GM23338 (cell line): ENCODE measurements at regions not wholly inside any gene's neighbourhood (a gene's known extent, or its start where the extent isn't known, plus 50 kb on each side); places are given as distances from the start of the nearest gene placed in this dataset.
"Not testable (repeated sequence)": the region's sequence is repeated elsewhere in the genome, so short reads cannot be mapped to it uniquely, and the experiment has no call there.

Experiments used
- ATAC-seq: fragments of 200-7000 bp; cut with Tn5 transposase; 3 replicates; pipeline ENCODE4 v1.9.1; 2020
- DNase-seq: peaks from one replicate; pipeline ENCODE4 v3.0.0-alpha.2; 2015; ENCODE audit warnings: low spot score
- H2AFZ ChIP-seq: fragments of 200-600 bp; sonication (generic); 2 replicates; pipeline ENCODE4 v1.8.0; 2016; ENCODE audit warnings: antibody characterized with exemption, mild to moderate bottlenecking, moderate library complexity
- H3F3A ChIP-seq: fragments of 200-600 bp; sonication (generic); replicated peaks from 2 replicates; pipeline ENCODE4 v1.8.0; 2017; ENCODE audit warnings: antibody characterized with exemption, mixed run types, low read depth
- H3K27ac ChIP-seq: fragments of 200-600 bp; sonication (generic); 2 replicates; pipeline ENCODE4 v1.6.1; 2016; ENCODE audit warnings: low read depth
- H3K27me3 ChIP-seq: fragments of 200-600 bp; sonication (generic); 2 replicates; pipeline ENCODE4 v1.8.0; 2016; ENCODE audit warnings: mild to moderate bottlenecking, mixed run types, moderate library complexity; ENCODE audit not compliant: insufficient read depth
- H3K36me3 ChIP-seq: fragments of 200-600 bp; sonication (generic); 2 replicates; pipeline ENCODE4 v1.8.0; 2016; ENCODE audit warnings: mild to moderate bottlenecking; ENCODE audit not compliant: insufficient read depth
- H3K4me1 ChIP-seq: fragments of 200-600 bp; sonication (generic); 2 replicates; pipeline ENCODE4 v1.8.0; 2016; ENCODE audit warnings: mild to moderate bottlenecking, moderate library complexity; ENCODE audit not compliant: insufficient read depth
- H3K4me2 ChIP-seq: fragments of 200-600 bp; sonication (generic); 2 replicates; pipeline ENCODE4 v1.7.1; 2017; ENCODE audit warnings: mixed run types
- H3K4me3 ChIP-seq: fragments of 200-600 bp; sonication (generic); 2 replicates; pipeline ENCODE4 v1.6.1; 2016; ENCODE audit warnings: mixed run types
- H3K79me2 ChIP-seq: fragments of 200-600 bp; sonication (generic); replicated peaks from 2 replicates; pipeline ENCODE4 v1.8.0; 2017; ENCODE audit warnings: mild to moderate bottlenecking; ENCODE audit not compliant: insufficient read depth
- H3K9me2 ChIP-seq: fragments of 200-600 bp; sonication (generic); 2 replicates; pipeline ENCODE4 v1.8.0; 2017; ENCODE audit not compliant: insufficient read depth
- H4K20me1 ChIP-seq: fragments of 200-600 bp; sonication (generic); replicated peaks from 2 replicates; pipeline ENCODE4 v1.8.0; 2017; ENCODE audit warnings: mild to moderate bottlenecking; ENCODE audit not compliant: insufficient read depth
- H3K27ac Mint-ChIP-seq: 2 replicates; pipeline ENCODE4 v1.8.0; 2020; ENCODE audit warnings: inconsistent platforms, mild to moderate bottlenecking, moderate library complexity, mixed read lengths
- H3K27me3 Mint-ChIP-seq: 3 replicates; pipeline ENCODE4 v1.8.0; 2022; ENCODE audit warnings: low read depth, mild to moderate bottlenecking, moderate library complexity, mixed read lengths, inconsistent platforms; ENCODE audit not compliant: insufficient read depth, poor library complexity
- H3K36me3 Mint-ChIP-seq: 3 replicates; pipeline ENCODE4 v1.8.0; 2021; ENCODE audit warnings: low read depth, mild to moderate bottlenecking, inconsistent platforms, moderate library complexity, mixed read lengths
- H3K4me1 Mint-ChIP-seq: 3 replicates; pipeline ENCODE4 v1.8.0; 2020; ENCODE audit warnings: mild to moderate bottlenecking, inconsistent platforms, mixed read lengths
- H3K4me3 Mint-ChIP-seq: 3 replicates; pipeline ENCODE4 v1.8.0; 2021; ENCODE audit warnings: moderate library complexity, mild to moderate bottlenecking, inconsistent platforms, mixed read lengths
- H3K9me3 Mint-ChIP-seq: 3 replicates; pipeline ENCODE4 v1.8.0; 2020; ENCODE audit warnings: moderate library complexity, mild to moderate bottlenecking, inconsistent platforms, mixed read lengths
- CREB1 ChIP-seq: fragments of 250-450 bp; sonication (Bioruptor Pico); IDR thresholded peaks from 2 replicates; pipeline ENCODE4 v1.5.0; 2020; ENCODE audit warnings: low read depth, mild to moderate bottlenecking, moderate library complexity
- ETS1 ChIP-seq: IDR thresholded peaks from 2 replicates; pipeline ENCODE4 v1.6.1; 2016; ENCODE audit warnings: antibody characterized with exemption
- POLR2AphosphoS5 ChIP-seq: IDR thresholded peaks from 2 replicates; pipeline ENCODE4 v1.6.1; 2016; ENCODE audit warnings: antibody characterized with exemption, low read depth

GRCh38 chr1:148402152-148403084 lies 80.7 kb downstream of the PPIAL4G start:
- H3K27ac ChIP-seq, result peak overlapping the region; percentile 90; the same call in 1 of the 2 replicates
- peak overlapping the region; percentile 90 for H3K4me2 ChIP-seq
- peak overlapping the region; percentile 97 for H3K4me3 Mint-ChIP-seq
- H4K20me1 ChIP-seq, H3K9me3 Mint-ChIP-seq, H3K36me3 ChIP-seq, H3K9me2 ChIP-seq, H3K27me3 Mint-ChIP-seq, H3K4me1 Mint-ChIP-seq, H3K4me1 ChIP-seq, H3K36me3 Mint-ChIP-seq, H3F3A ChIP-seq, H3K27me3 ChIP-seq, H3K79me2 ChIP-seq: not testable (repeated sequence)
- peak overlapping the region; percentile 100 for H3K27ac Mint-ChIP-seq
- TF ChIP-seq CREB1 (CRISPR knock-in tag), result peak; percentile 81
- peak; percentile 13; the same call in 1 of the 2 replicates for TF ChIP-seq ETS1
- peak; percentile 90 for TF ChIP-seq POLR2AphosphoS5
- DNase-seq, result peak; percentile 82
- peak overlapping the region; percentile 95; the same call in 1 of the 2 replicates for H2AFZ ChIP-seq
- peak overlapping the region; percentile 82 for H3K4me3 ChIP-seq
- peak; percentile 92 for ATAC-seq

- H3K4me3 ChIP-seq, ATAC-seq, H3K9me3 Mint-ChIP-seq, H3K4me2 ChIP-seq, H3K27me3 Mint-ChIP-seq, H2AFZ ChIP-seq, H3K36me3 Mint-ChIP-seq, H3F3A ChIP-seq, H3K27ac ChIP-seq, H3K36me3 ChIP-seq, H3K27me3 ChIP-seq, H3K4me3 Mint-ChIP-seq, H3K9me2 ChIP-seq, H3K4me1 Mint-ChIP-seq, H3K4me1 ChIP-seq, H3K79me2 ChIP-seq, DNase-seq, H3K27ac Mint-ChIP-seq, H4K20me1 ChIP-seq: not testable (repeated sequence)
These were observed 85.6 kb downstream of the PPIAL4G start for GRCh38 chr1:148397516-148397915.

GRCh38 chr1:148392505-148392904 lies 90.6 kb downstream of the PPIAL4G start:
- not testable (repeated sequence) for H3K27me3 ChIP-seq, ATAC-seq, H4K20me1 ChIP-seq, H3K9me3 Mint-ChIP-seq, H3K36me3 ChIP-seq, H3K27ac ChIP-seq, H3K27ac Mint-ChIP-seq, H3K36me3 Mint-ChIP-seq, H3K79me2 ChIP-seq, DNase-seq, H3F3A ChIP-seq, H2AFZ ChIP-seq, H3K4me3 ChIP-seq, H3K4me1 ChIP-seq, H3K4me3 Mint-ChIP-seq, H3K4me2 ChIP-seq, H3K9me2 ChIP-seq
- peaks cover 11% of the 10 kb centered on the region for H3K4me1 Mint-ChIP-seq
- peaks cover 13% of the 10 kb centered on the region for H3K27me3 Mint-ChIP-seq

GRCh38 chr1:148391323-148391722 lies 91.8 kb downstream of the PPIAL4G start:
- H3K4me1 Mint-ChIP-seq, result peaks cover 15% of the 10 kb centered on the region

More at GRCh38 chr1:148391323-148391722, 91.8 kb downstream of the PPIAL4G start:
- peaks cover 11% of the 10 kb centered on the region; the same call in 1 of the 2 replicates for H3K27me3 ChIP-seq
- H3K27ac Mint-ChIP-seq, H3K4me1 ChIP-seq, ATAC-seq, H3K79me2 ChIP-seq, DNase-seq, H3K36me3 Mint-ChIP-seq, H3F3A ChIP-seq, H3K9me2 ChIP-seq, H3K36me3 ChIP-seq, H3K9me3 Mint-ChIP-seq, H4K20me1 ChIP-seq, H3K4me3 ChIP-seq, H3K4me3 Mint-ChIP-seq, H2AFZ ChIP-seq, H3K27ac ChIP-seq, H3K4me2 ChIP-seq: not testable (repeated sequence)
- H3K27me3 Mint-ChIP-seq, result peaks cover 15% of the 10 kb centered on the region
